ENCODE measurements at regions not wholly inside any gene's neighbourhood (a gene's known extent, or its start where the extent isn't known, plus 50 kb on each side); places are given as distances from the start of the nearest gene placed in this dataset.

GRCh38 chr10:76769161-76769560 lies 868.4 kb downstream of the KCNMA1 start:
- no peak for TF ChIP-seq FOS (IDR thresholded peaks at IDR 0.05; ENCODE audit: low read depth, low read length)
- TF ChIP-seq, protein P1, sequence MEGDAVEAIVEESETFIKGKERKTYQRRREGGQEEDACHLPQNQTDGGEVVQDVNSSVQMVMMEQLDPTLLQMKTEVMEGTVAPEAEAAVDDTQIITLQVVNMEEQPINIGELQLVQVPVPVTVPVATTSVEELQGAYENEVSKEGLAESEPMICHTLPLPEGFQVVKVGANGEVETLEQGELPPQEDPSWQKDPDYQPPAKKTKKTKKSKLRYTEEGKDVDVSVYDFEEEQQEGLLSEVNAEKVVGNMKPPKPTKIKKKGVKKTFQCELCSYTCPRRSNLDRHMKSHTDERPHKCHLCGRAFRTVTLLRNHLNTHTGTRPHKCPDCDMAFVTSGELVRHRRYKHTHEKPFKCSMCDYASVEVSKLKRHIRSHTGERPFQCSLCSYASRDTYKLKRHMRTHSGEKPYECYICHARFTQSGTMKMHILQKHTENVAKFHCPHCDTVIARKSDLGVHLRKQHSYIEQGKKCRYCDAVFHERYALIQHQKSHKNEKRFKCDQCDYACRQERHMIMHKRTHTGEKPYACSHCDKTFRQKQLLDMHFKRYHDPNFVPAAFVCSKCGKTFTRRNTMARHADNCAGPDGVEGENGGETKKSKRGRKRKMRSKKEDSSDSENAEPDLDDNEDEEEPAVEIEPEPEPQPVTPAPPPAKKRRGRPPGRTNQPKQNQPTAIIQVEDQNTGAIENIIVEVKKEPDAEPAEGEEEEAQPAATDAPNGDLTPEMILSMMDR (conservative IDR thresholded peaks at IDR 0.05; ENCODE audit: low read depth, low read length), result no peak
- TF ChIP-seq POLR2A (IDR thresholded peaks at IDR 0.05; ENCODE audit: low read depth, low read length), result no peak
- TF ChIP-seq MAFK (IDR thresholded peaks at IDR 0.05; ENCODE audit: low read depth, low read length), result no peak
- no peak for TF ChIP-seq CEBPB (IDR thresholded peaks at IDR 0.05; ENCODE audit: low read depth, low read length)
- TF ChIP-seq RCOR1 (IDR thresholded peaks at IDR 0.05; ENCODE audit: insufficient replicate concordance, low read length), result no peak
